D341Med (cell line): ENCODE measurements at regions not wholly inside any gene's neighbourhood (a gene's known extent, or its start where the extent isn't known, plus 50 kb on each side); places are given as distances from the start of the nearest gene placed in this dataset.

Experiments
- DNase-seq: peaks from one replicate; pipeline ENCODE4 v3.0.0; 2012; ENCODE audit warnings: low spot score

DNA sequence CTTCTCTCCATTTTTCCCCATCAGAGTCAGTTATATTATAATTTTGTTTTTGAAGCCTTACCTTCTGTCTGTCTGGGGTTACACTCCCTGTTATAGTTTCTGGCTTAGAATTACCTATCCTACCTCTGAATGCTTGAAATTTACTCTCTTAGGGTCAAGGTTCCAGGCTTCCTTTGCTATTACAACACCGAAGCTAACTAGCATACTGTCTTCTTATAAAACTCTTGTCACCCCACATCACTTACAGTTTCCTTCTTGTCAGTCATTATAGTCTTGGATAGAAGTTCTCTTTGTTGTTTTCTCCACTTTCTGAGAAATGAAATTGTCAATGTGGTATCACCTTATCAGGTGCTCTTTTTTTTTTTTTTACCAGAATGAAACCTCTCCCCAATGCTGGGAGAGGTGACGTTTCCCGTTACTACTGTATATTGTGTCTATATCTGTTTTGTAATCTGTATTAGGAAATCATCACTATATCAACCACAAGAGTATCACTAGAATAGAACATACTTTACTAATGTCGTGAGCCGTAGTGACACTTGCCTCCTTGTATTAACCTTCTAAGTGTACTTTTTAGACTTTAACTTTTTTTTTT, 69.2 kb upstream of the PSMA6 start:
- DNase-seq = no peak

DNA sequence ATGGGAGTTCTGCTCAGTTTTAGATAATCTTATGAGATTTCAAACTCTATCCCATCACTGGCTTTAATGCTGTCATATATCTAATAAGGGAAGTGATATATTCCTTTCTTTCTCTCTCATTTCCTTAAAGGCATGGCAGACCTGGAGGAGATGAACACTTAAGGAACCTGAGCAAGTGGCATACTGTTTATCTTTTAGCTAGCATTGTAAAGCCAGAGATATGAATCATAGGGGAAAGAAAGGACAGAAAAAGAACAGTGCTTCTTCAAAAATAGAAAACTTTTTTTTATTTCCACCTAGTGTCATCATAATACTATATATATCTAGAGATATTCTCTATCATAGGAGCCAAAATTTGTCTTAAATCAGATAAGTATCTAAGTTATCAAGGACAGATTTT, 68.3 kb upstream of the PSMA6 start:
- DNase-seq = no peak

DNA sequence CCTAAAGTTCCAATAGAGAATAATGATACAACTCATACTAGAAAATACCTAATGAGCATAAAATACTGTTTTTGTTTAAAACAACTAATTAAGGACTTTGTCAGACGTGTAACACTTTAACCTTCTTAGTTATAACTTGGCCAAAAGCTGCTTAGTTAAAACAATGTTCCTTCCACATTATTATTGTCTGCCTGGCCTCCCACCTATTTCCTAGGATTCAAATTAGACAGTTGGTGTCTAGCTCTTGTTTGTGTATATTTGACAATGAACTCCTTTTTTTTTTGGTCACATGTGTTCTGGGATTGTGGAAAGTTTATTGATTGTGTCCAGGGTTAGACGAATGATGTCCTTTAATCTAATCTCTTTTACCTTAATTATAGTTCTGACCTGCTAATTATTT, 67.6 kb upstream of the PSMA6 start:
- DNase-seq = no peak

DNA sequence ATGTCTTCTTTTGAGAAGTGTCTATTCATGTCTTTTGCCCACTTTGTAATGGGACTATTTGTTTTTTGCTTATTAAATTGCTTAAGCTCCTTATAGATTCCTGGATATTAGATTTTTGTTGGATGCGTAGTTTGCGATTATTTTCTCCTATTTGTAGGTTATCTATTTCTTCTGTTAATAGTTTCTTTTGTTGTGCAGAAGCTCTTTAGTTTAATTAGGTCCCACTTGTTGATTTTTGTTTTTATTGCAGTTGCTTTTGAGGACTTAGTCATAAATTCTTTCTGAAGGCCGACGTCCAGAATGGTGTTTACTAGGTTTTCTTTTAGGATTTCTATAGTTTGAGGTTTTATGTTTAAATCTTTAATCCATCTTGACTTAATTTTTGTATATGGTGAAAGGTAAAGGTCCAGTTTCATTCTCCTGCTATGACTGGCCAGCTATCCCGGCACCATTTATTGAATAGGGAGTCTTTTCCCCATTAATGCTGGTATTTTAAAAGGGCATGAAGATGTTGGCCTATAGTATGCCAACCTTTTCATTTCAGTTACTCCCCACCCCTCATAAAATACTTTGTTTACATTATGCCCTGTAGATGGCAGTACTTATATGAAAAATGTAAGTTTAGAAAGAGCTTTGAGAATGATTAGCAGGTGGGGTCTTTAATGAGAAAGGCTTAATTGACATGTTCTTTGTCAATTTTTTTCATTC, 62.9 kb upstream of the PSMA6 start:
- peak; percentile 34 for DNase-seq

DNA sequence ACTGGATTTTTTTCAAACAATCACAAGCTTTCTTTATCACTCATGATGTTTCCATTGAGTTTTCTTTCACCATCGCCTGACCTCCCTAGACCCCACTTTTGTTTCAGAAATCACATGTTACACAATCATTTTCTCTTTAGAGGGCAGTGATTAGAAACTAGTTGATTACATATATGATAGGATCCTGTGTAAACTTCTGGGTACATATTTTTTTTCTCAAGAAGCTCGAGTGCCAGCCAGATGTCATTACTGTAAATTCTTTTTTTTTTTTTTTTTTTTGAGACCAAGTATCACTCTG, 62.4 kb upstream of the PSMA6 start:
- DNase-seq = no peak

DNA sequence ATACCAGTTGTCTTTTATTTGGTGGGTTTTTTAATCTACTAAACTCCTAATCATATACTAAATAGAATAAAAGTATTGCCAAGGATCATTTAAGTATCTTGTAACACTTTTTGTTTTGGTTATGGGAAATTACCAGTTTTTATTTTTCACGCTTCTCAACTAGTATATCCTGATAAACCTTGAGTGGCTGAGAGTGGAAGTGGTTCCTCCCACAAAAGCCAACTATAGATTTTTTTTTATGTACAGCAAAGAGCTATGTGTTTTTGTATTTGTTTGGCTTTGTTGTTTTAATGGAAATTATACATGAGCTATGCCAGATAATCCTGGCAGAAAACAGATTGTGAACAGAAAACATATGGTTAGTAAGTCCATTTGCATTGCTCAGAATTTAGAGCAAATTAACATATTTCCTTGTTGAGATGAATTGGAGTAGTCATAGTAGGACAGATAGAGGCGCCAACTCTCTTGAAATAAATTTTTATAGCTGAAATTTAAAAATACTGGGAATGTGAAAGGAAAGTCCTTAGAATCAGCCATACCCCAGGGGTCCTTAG, 60.9 kb upstream of the PSMA6 start:
- DNase-seq = no peak

DNA sequence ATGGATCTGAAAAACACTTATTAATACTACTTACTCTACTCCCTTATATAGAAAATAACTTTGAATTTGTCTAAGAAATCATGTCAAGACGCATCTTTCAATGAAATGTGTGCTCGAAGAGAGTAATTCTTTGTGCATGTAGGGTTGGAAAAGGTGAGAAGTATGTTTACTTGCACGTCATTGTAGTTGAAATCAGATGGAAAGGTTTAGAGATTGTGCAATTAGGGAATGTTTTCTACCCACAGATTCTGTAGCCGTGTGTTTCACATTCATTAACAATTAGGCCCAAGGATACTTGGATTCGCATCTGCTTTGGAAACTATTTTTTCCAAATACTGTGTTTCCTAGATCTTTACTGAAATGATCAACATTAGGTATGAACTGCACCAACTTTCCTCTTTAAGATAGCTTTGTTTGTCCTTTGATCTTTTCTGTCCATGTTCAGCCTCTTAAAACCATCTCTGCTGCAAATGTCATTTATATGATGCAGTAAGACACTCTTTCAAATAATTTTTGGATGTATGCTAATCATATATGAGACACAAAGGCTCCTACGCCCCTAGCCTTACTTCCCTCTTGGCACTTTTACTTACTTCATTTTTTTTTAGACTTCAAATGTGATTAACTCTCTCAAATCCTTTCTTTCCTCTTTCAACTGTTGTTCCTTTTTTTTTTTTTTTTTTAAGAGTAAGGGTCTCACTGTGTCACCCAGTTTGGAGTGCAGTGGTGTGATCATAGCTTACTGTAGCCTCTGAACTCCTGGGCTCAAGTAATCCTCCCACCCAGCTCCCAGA, 58.0 kb upstream of the PSMA6 start:
- DNase-seq = no peak

DNA sequence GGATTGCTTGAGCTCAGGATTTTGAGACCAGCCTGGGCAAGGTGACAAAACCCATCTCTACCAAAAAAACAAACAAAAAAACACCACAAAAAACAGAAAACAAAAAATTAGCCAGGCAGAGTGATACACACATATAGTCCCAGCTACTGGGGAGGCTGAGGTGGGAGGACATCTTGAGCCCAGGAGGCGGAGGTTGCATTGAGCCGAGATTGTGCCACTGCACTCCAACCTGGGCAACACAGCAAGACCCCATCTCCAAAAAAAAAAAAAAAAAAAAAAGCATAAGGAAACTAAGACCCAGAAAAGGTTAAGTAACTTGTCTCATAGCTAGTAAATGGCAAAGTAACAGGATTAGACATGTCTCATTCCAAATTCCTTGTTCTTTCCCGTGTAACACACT, 56.3 kb upstream of the PSMA6 start:
- DNase-seq = no peak

DNA sequence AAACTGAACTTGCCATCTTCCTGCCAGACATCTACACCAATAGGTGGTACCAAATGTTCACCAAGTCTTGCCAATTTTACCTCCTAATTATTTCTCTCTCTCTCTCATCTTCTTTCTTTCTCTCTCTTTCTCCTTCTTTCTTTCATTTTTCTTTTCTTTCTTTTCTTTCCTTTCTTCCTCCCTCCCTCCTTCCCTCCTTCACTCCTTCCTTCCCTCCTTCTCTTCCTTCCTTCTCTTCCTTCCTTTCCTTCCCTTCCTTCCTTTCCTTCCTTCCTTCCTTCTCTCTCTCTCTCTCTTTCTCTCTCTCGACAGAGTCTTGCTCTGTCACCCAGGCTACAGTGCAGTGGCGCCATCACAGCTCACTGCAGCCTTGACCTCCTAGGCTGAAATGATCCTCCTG, 55.4 kb upstream of the PSMA6 start:
- DNase-seq = no peak

DNA sequence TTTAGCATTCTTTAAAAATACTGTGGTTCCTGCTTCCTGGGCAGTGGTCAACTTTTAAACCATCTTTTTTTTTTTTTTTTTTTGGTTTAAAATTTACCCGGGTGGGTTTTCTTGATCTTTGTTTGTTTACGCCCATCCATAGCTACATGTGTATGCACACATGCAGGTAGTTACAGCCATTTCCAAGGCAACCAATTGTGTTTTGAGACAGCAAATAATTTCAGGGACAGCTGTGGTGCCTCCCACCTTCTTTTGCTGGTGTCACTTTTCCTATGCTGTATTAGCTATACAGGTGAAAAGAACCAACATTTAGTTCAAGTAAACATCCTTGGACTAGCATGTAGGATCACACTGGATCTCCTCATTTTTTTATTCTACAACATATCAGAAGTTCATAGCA, 52.0 kb upstream of the PSMA6 start:
- no peak for DNase-seq
